T-cell (primary cell): ENCODE measurements at regions not wholly inside any gene's neighbourhood (a gene's known extent, or its start where the extent isn't known, plus 50 kb on each side); places are given as distances from the start of the nearest gene placed in this dataset.

Experiments
- ATAC-seq, 4 experiments: fragments of 200-7000 bp in 3 of 4; fragments of 150-1000 bp in 1 of 4; cut with Tn5 transposase; replicated peaks in 1 of 4; 1 replicate in 3 of 4; 2 replicates in 1 of 4; pipeline ENCODE4 v1.10.0; 2021; ENCODE audit warnings: moderate library complexity in 3 of 4, mild to moderate bottlenecking in 2 of 4, moderate number of reproducible peaks in 1 of 4
- CTCF ChIA-PET, 2 donors: fragments of 300-600 bp; sonication (Branson Sonifier 250); formaldehyde crosslinking; loops; one replicate each; lab custom pipeline; 2022; ENCODE audit warnings: antibody characterized with exemption in 2 of 2; lab: Charles Lee
- POLR2A ChIA-PET, 2 donors: fragments of 300-600 bp; sonication (Branson Sonifier 250); formaldehyde crosslinking; loops; one replicate each; lab custom pipeline; 2022; ENCODE audit warnings: antibody characterized with exemption in 2 of 2; lab: Charles Lee
- DNase-seq, 35 experiments: peaks; one replicate each; pipeline versions ENCODE4 v3.0.0 to v3.0.0-alpha.2; 2013 to 2023
- H3K27ac ChIP-seq: one replicate; pipeline ENCODE4 v1.5.1; 2013; ENCODE audit warnings: low read length
- H3K27me3 ChIP-seq, 2 experiments: replicated peaks in 1 of 2; 1 replicate in 1 of 2; 2 replicates in 1 of 2; pipeline versions ENCODE4 v1.6.1 to v1.7.0; 2013; ENCODE audit warnings: low read length in 1 of 2, mixed read lengths in 1 of 2; ENCODE audit not compliant: control insufficient read depth in 2 of 2, insufficient read depth in 2 of 2; ENCODE audit errors: extremely low read depth in 1 of 2
- H3K36me3 ChIP-seq, 2 donors: 1 replicate in 1 of 2; 2 replicates in 1 of 2; pipeline versions ENCODE4 v1.6.1 to v1.7.0; 2013; ENCODE audit warnings: low read length in 1 of 2; ENCODE audit not compliant: control insufficient read depth in 2 of 2, insufficient read depth in 1 of 2; ENCODE audit errors: extremely low read depth in 1 of 2
- H3K4me1 ChIP-seq, 2 experiments: 1 replicate in 1 of 2; 2 replicates in 1 of 2; pipeline versions ENCODE4 v1.6.1 to v1.7.0; 2013; ENCODE audit warnings: low read length in 2 of 2, mixed read lengths in 1 of 2; ENCODE audit not compliant: insufficient read depth in 2 of 2, control insufficient read depth in 1 of 2; ENCODE audit errors: extremely low read depth in 1 of 2
- H3K4me3 ChIP-seq, 2 donors: 1 replicate in 1 of 2; 2 replicates in 1 of 2; pipeline versions ENCODE4 v1.5.1 to v1.7.0; 2013; ENCODE audit warnings: mild to moderate bottlenecking in 2 of 2, low read length in 1 of 2, moderate library complexity in 1 of 2; ENCODE audit not compliant: control insufficient read depth in 1 of 2; ENCODE audit errors: extremely low read depth in 1 of 2
- H3K9me3 ChIP-seq: 2 replicates; pipeline ENCODE4 v1.7.0; 2013
- H3K27ac Mint-ChIP-seq, 2 donors: one replicate each; pipeline ENCODE4 v1.8.0; 2020 to 2021; ENCODE audit warnings: mild to moderate bottlenecking in 2 of 2, mixed read lengths in 2 of 2
- H3K27me3 Mint-ChIP-seq, 2 donors: one replicate each; pipeline ENCODE4 v1.8.0; 2021 to 2022; ENCODE audit warnings: mixed read lengths in 2 of 2
- H3K36me3 Mint-ChIP-seq: one replicate; pipeline ENCODE4 v1.8.0; 2021; ENCODE audit warnings: mixed read lengths
- H3K4me1 Mint-ChIP-seq, 3 donors: one replicate each; pipeline ENCODE4 v1.8.0; 2020 to 2022; ENCODE audit warnings: mixed read lengths in 3 of 3, mild to moderate bottlenecking in 1 of 3
- H3K4me3 Mint-ChIP-seq, 3 donors: one replicate each; pipeline ENCODE4 v1.8.0; 2020 to 2022; ENCODE audit warnings: mild to moderate bottlenecking in 3 of 3, mixed read lengths in 3 of 3, moderate library complexity in 3 of 3
- H3K9me3 Mint-ChIP-seq, 3 donors: one replicate each; pipeline ENCODE4 v1.8.0; 2020 to 2022; ENCODE audit warnings: mixed read lengths in 3 of 3
- WGBS: methylation state at CpG from one replicate; pipeline ENCODE4 v1.1.5; 2013; ENCODE audit warnings: missing lambda C conversion rate; ENCODE audit not compliant: insufficient coverage; 5-methylcytosine and 5-hydroxymethylcytosine counted together

- Histone ChIP-seq H3K4me3 (no peak overlapping the region), H3K36me3 (no peaks in the 10 kb centered on the region), H3K27ac (no peak overlapping the region), H3K4me1 (no peaks in the 10 kb centered on the region), H3K9me3 (no peaks in the 10 kb centered on the region), H3K27me3 (no peaks in the 10 kb centered on the region)
- Mint-ChIP-seq H3K36me3 (no peaks in the 10 kb centered on the region), H3K27me3 (no peaks in the 10 kb centered on the region), H3K9me3 (peaks cover 4 to 13% (median 6%) of the 10 kb centered on the region in 3 donors), H3K4me3 (no peak overlapping the region), H3K4me1 (no peaks in the 10 kb centered on the region), H3K27ac (no peak overlapping the region)
- no peak for DNase-seq
- ChIA-PET CTCF (no interaction called here), POLR2A (no interaction called here)
- 67% methylated on average over 1 of the region's 5 CpGs for WGBS
- no peak for ATAC-seq
Observed at GRCh38 chr1:80214888-80215540, 1208.5 kb upstream of the ADGRL4 start.

GRCh38 chr1:80212948-80213347 lies 1206.4 kb upstream of the ADGRL4 start:
- Mint-ChIP-seq H3K4me3 (no peak overlapping the region), H3K9me3 (peaks cover 4 to 13% (median 6%) of the 10 kb centered on the region in 3 donors), H3K36me3 (no peaks in the 10 kb centered on the region), H3K27ac (no peak overlapping the region), H3K4me1 (no peaks in the 10 kb centered on the region), H3K27me3 (no peaks in the 10 kb centered on the region)
- no peak overlapping the region for H3K27ac ChIP-seq
- H3K27me3 ChIP-seq, result no peaks in the 10 kb centered on the region
- no CpG with 5 or more reads among the region's 3 CpGs for WGBS
- H3K36me3 ChIP-seq, result no peaks in the 10 kb centered on the region
- DNase-seq, result no peak
- no peak for ATAC-seq
- CTCF ChIA-PET, result no interaction called here
- H3K4me1 ChIP-seq, result no peaks in the 10 kb centered on the region
- POLR2A ChIA-PET, result no interaction called here
- H3K9me3 ChIP-seq, result no peaks in the 10 kb centered on the region
- no peak overlapping the region for H3K4me3 ChIP-seq

- no peak overlapping the region for H3K27ac Mint-ChIP-seq
- H3K9me3 ChIP-seq, result no peaks in the 10 kb centered on the region
- H3K4me1 ChIP-seq, result no peaks in the 10 kb centered on the region
- H3K9me3 Mint-ChIP-seq, result peaks cover 4 to 16% (median 7%) of the 10 kb centered on the region in 3 donors
- no peaks in the 10 kb centered on the region for H3K27me3 ChIP-seq
- H3K27ac ChIP-seq, result no peak overlapping the region
- no peaks in the 10 kb centered on the region for H3K27me3 Mint-ChIP-seq
- CTCF ChIA-PET, result no interaction called here
- ATAC-seq (no peak), DNase-seq (no peak)
- H3K4me3 Mint-ChIP-seq, result no peak overlapping the region
- POLR2A ChIA-PET, result no interaction called here
- no peaks in the 10 kb centered on the region for H3K36me3 ChIP-seq
- 67% methylated on average over 4 of the region's 8 CpGs for WGBS
- H3K36me3 Mint-ChIP-seq, result no peaks in the 10 kb centered on the region
- no peaks in the 10 kb centered on the region for H3K4me1 Mint-ChIP-seq
- H3K4me3 ChIP-seq, result no peak overlapping the region
Observed at GRCh38 chr1:80211691-80212380, 1205.3 kb upstream of the ADGRL4 start.

- Histone ChIP-seq H3K27me3 (no peaks in the 10 kb centered on the region), H3K4me1 (no peaks in the 10 kb centered on the region), H3K9me3 (no peaks in the 10 kb centered on the region), H3K36me3 (no peaks in the 10 kb centered on the region), H3K27ac (no peak overlapping the region), H3K4me3 (no peak overlapping the region)
- ATAC-seq (no peak), DNase-seq (no peak)
- no peaks in the 10 kb centered on the region for H3K4me1 Mint-ChIP-seq
- CTCF ChIA-PET, result no interaction called here
- H3K27ac Mint-ChIP-seq, result no peak overlapping the region
- no peak overlapping the region for H3K4me3 Mint-ChIP-seq
- no peaks in the 10 kb centered on the region for H3K36me3 Mint-ChIP-seq
- H3K9me3 Mint-ChIP-seq, result peaks cover 9 to 16% (median 14%) of the 10 kb centered on the region in 3 donors
- H3K27me3 Mint-ChIP-seq, result no peaks in the 10 kb centered on the region
- POLR2A ChIA-PET, result no interaction called here
- WGBS, result 100% methylated on average over 1 of the region's 4 CpGs
Observed at GRCh38 chr1:80202118-80202517, 1195.6 kb upstream of the ADGRL4 start.

- 90% methylated on average over 2 of the region's 4 CpGs for WGBS
- H3K27ac Mint-ChIP-seq, result no peak overlapping the region
- ChIA-PET CTCF (no interaction called here), POLR2A (no interaction called here)
- Histone ChIP-seq H3K27ac (no peak overlapping the region), H3K4me3 (no peak overlapping the region), H3K4me1 (no peaks in the 10 kb centered on the region), H3K27me3 (no peaks in the 10 kb centered on the region), H3K9me3 (no peaks in the 10 kb centered on the region), H3K36me3 (no peaks in the 10 kb centered on the region)
- no peaks in the 10 kb centered on the region for H3K4me1 Mint-ChIP-seq
- DNase-seq (no peak), ATAC-seq (no peak)
- no peaks in the 10 kb centered on the region for H3K27me3 Mint-ChIP-seq
- peaks cover 3 to 6% (median 4%) of the 10 kb centered on the region in 3 donors for H3K9me3 Mint-ChIP-seq
- no peaks in the 10 kb centered on the region for H3K36me3 Mint-ChIP-seq
- H3K4me3 Mint-ChIP-seq, result no peak overlapping the region
Observed at GRCh38 chr1:80194221-80194620, 1187.7 kb upstream of the ADGRL4 start.

- no peaks in the 10 kb centered on the region for H3K27me3 ChIP-seq
- H3K4me3 Mint-ChIP-seq, result no peak overlapping the region
- ATAC-seq (no peak), DNase-seq (no peak)
- H3K9me3 ChIP-seq, result no peaks in the 10 kb centered on the region
- H3K27me3 Mint-ChIP-seq, result no peaks in the 10 kb centered on the region
- no peaks in the 10 kb centered on the region for H3K4me1 ChIP-seq
- ChIA-PET CTCF (no interaction called here), POLR2A (no interaction called here)
- no peaks in the 10 kb centered on the region for H3K36me3 ChIP-seq
- no peak overlapping the region for H3K27ac Mint-ChIP-seq
- peaks cover 9 to 14% (median 11%) of the 10 kb centered on the region in 3 donors for H3K9me3 Mint-ChIP-seq
- H3K4me3 ChIP-seq, result no peak overlapping the region
- no peaks in the 10 kb centered on the region for H3K36me3 Mint-ChIP-seq
- H3K4me1 Mint-ChIP-seq, result no peaks in the 10 kb centered on the region
- no peak overlapping the region for H3K27ac ChIP-seq
Observed at GRCh38 chr1:80181418-80181817, 1174.9 kb upstream of the ADGRL4 start.
